ENCODE measurements at regions not wholly inside any gene's neighbourhood (a gene's known extent, or its start where the extent isn't known, plus 50 kb on each side); places are given as distances from the start of the nearest gene placed in this dataset.
"Not testable (repeated sequence)": the region's sequence is repeated elsewhere in the genome, so short reads cannot be mapped to it uniquely, and the experiment has no call there.

GRCh38 chr6:23851522-23851921 lies 274.5 kb upstream of the NRSN1 start:
- Histone ChIP-seq H3K4me3 (ENCODE audit: insufficient read depth, low read length) (no peak overlapping the region), H3K36me3 (ENCODE audit: insufficient read depth, low read length) (no peaks in the 10 kb centered on the region), H3K9me3 (ENCODE audit: low read depth, low read length) (no peaks in the 10 kb centered on the region), H3K4me1 (ENCODE audit: insufficient read depth, low read length) (no peaks in the 10 kb centered on the region), H4K20me1 (ENCODE audit: insufficient read depth, low read length) (no peaks in the 10 kb centered on the region), H3K79me2 (ENCODE audit: insufficient read depth, low read length) (no peaks in the 10 kb centered on the region), H3K27ac (ENCODE audit: low read depth, low read length) (no peak overlapping the region), H3K4me2 (ENCODE audit: insufficient read depth, low read length) (no peak overlapping the region), H3K27me3 (ENCODE audit: insufficient read depth, low read length) (no peaks in the 10 kb centered on the region), H2AFZ (ENCODE audit: low read length) (no peak overlapping the region)
- DNase-seq (ENCODE audit: insufficient read length, low spot score, missing footprints): no peak
- no peak for TF ChIP-seq CTCF (IDR thresholded peaks at IDR 0.05; ENCODE audit: extremely low read depth, low read depth, low read length)

GRCh38 chr6:23853566-23854133 lies 272.4 kb upstream of the NRSN1 start:
- H3K4me2 ChIP-seq (ENCODE audit: insufficient read depth, low read length); H3K9me3 ChIP-seq (ENCODE audit: low read depth, low read length); H3K27ac ChIP-seq (ENCODE audit: low read depth, low read length); H3K27me3 ChIP-seq (ENCODE audit: insufficient read depth, low read length); H3K4me1 ChIP-seq (ENCODE audit: insufficient read depth, low read length); H3K36me3 ChIP-seq (ENCODE audit: insufficient read depth, low read length); H4K20me1 ChIP-seq (ENCODE audit: insufficient read depth, low read length); H3K79me2 ChIP-seq (ENCODE audit: insufficient read depth, low read length); H2AFZ ChIP-seq (ENCODE audit: low read length); DNase-seq (ENCODE audit: insufficient read length, low spot score, missing footprints); H3K4me3 ChIP-seq (ENCODE audit: insufficient read depth, low read length): not testable (repeated sequence)

- H3K79me2 ChIP-seq (ENCODE audit: insufficient read depth, low read length); H3K9me3 ChIP-seq (ENCODE audit: low read depth, low read length); H3K4me2 ChIP-seq (ENCODE audit: insufficient read depth, low read length); H4K20me1 ChIP-seq (ENCODE audit: insufficient read depth, low read length); DNase-seq (ENCODE audit: insufficient read length, low spot score, missing footprints); H3K4me3 ChIP-seq (ENCODE audit: insufficient read depth, low read length); H3K4me1 ChIP-seq (ENCODE audit: insufficient read depth, low read length); H3K27me3 ChIP-seq (ENCODE audit: insufficient read depth, low read length); H3K27ac ChIP-seq (ENCODE audit: low read depth, low read length); H2AFZ ChIP-seq (ENCODE audit: low read length); H3K36me3 ChIP-seq (ENCODE audit: insufficient read depth, low read length): not testable (repeated sequence)
Observed at GRCh38 chr6:23854154-23854553, 271.9 kb upstream of the NRSN1 start.

- H3K36me3 ChIP-seq (ENCODE audit: insufficient read depth, low read length): no peaks in the 10 kb centered on the region
- H3K4me1 ChIP-seq (ENCODE audit: insufficient read depth, low read length): no peaks in the 10 kb centered on the region
- no peak overlapping the region for H3K4me2 ChIP-seq (ENCODE audit: insufficient read depth, low read length)
- no peak overlapping the region for H3K27ac ChIP-seq (ENCODE audit: low read depth, low read length)
- no peaks in the 10 kb centered on the region for H3K9me3 ChIP-seq (ENCODE audit: low read depth, low read length)
- no peaks in the 10 kb centered on the region for H3K27me3 ChIP-seq (ENCODE audit: insufficient read depth, low read length)
- H3K4me3 ChIP-seq (ENCODE audit: insufficient read depth, low read length): no peak overlapping the region
- H4K20me1 ChIP-seq (ENCODE audit: insufficient read depth, low read length): no peaks in the 10 kb centered on the region
- no peak for TF ChIP-seq CTCF (IDR thresholded peaks at IDR 0.05; ENCODE audit: extremely low read depth, low read depth, low read length)
- H3K79me2 ChIP-seq (ENCODE audit: insufficient read depth, low read length): no peaks in the 10 kb centered on the region
- no peak overlapping the region for H2AFZ ChIP-seq (ENCODE audit: low read length)
- DNase-seq (ENCODE audit: insufficient read length, low spot score, missing footprints): no peak
Observed at GRCh38 chr6:23855497-23856116, 270.4 kb upstream of the NRSN1 start.

GRCh38 chr6:23870496-23870895 lies 255.5 kb upstream of the NRSN1 start:
- Histone ChIP-seq H3K4me2 (ENCODE audit: insufficient read depth, low read length) (no peak overlapping the region), H2AFZ (ENCODE audit: low read length) (no peak overlapping the region), H3K27me3 (ENCODE audit: insufficient read depth, low read length) (no peaks in the 10 kb centered on the region), H3K27ac (ENCODE audit: low read depth, low read length) (no peak overlapping the region), H3K4me3 (ENCODE audit: insufficient read depth, low read length) (no peak overlapping the region), H3K79me2 (ENCODE audit: insufficient read depth, low read length) (no peaks in the 10 kb centered on the region), H3K4me1 (ENCODE audit: insufficient read depth, low read length) (no peaks in the 10 kb centered on the region), H3K9me3 (ENCODE audit: low read depth, low read length) (no peaks in the 10 kb centered on the region), H4K20me1 (ENCODE audit: insufficient read depth, low read length) (no peaks in the 10 kb centered on the region), H3K36me3 (ENCODE audit: insufficient read depth, low read length) (no peaks in the 10 kb centered on the region)
- no peak for TF ChIP-seq CTCF (IDR thresholded peaks at IDR 0.05; ENCODE audit: extremely low read depth, low read depth, low read length)
- DNase-seq (ENCODE audit: insufficient read length, low spot score, missing footprints): no peak

All from osteoblast (primary cell).